ENCODE measurements at regions not wholly inside any gene's neighbourhood (a gene's known extent, or its start where the extent isn't known, plus 50 kb on each side); places are given as distances from the start of the nearest gene placed in this dataset.
"Not testable (repeated sequence)": the region's sequence is repeated elsewhere in the genome, so short reads cannot be mapped to it uniquely, and the experiment has no call there.

DNA sequence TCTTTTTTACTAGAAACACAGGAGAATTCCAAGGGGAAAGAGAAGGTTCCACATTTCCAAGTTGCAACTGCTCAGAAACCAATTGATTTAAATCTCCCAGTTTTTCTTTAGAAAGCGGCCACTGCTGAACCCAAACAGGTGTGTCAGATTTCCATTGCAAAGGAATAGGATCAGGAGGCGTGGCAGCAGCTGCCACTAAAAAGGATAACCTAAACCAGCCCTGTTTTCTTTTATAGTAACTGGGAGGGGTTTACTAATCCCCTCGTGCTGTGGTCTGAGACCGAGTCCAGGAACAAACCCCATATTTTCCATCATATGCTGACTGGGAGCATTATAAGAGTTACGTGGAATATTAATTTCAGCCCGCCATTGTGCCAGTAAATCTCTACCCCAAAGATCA is 1504.0 kb downstream of the UQCRFS1 start:
- DNase-seq; intact Hi-C loops (cut with DNase I): not testable (repeated sequence)

- intact Hi-C loops (cut with DNase I); DNase-seq: not testable (repeated sequence)
These were observed 1505.9 kb downstream of the UQCRFS1 start for GRCh38 chr19:27707026-27707425.

DNA sequence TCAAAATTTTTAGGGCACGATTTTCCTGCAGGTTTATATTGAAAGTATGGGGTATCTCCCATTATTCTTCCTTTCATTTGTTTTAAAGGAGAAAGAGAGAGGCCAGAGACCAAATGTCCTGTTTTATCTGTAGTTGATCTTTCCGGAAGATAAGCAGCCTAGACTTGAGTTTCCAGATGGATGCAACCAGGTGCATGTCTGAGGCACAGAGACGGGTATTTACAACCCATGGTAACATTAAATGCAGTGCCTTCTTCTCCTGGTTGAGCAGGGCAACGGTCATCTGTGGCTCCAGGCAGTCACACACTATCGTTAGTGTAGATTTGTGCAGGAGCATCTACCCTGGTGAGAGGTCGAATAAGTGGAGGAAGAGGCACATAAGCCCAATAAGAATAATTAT is 1507.1 kb downstream of the UQCRFS1 start:
- no peak for DNase-seq
- intact Hi-C loops (cut with DNase I) = no loop called here

DNA sequence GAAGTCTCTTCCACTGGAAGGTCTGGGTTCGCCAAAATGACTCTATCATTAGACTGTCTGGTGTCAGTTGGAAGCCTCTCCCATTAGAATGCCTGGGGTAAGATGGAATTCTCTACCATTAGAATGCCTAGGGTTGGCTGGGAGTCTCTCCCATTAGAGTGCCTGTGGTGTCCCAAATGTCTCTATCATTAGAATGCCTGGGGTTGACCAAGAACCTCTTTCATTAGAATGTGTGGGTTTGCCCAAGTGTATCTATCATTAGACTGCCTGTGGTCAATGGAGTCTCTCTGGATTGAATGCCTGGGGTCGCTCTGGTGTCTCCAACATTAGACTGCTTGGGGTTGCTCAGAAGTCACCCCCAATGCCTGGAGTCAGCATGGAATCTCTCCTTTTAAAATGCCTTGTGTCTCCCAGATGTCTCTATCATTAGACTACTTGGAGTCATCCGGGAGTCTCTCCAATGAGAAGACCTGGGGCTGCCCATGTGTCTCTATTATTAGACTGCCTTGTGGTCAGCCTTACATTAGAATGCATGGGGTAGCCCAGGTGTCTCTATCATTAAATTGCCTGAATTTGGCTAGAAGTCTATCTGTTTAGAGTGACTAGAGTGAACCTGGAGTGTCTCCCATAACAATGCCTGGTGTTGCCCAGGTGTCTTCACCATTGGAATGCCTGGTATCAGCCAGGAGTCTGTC is 1518.4 kb downstream of the UQCRFS1 start:
- intact Hi-C loops (cut with DNase I) = no loop called here

DNA sequence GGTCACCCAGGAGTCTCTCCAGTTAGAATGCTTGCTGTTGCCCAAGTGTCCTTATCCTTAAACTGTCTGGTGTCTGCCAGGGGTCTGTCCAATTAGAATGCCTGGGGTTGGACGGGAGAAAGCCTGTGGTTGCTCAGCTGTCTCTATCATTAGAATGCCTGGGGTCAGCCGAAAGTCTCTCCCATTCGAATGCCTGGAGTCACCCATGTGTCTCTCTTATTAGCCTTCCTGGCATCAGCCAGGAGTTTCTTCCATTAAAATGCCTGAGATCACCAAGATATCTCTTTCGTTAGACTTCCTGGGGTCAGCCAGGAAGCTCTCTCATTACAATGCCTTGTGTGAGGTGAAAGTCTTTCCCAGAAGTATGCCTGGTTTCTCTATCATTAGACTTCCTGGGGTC is 1521.0 kb downstream of the UQCRFS1 start:
- intact Hi-C loops (cut with DNase I) = no loop called here
- no peak for DNase-seq

More for the DNA sequence above, 1518.4 kb downstream of the UQCRFS1 start:
- DNase-seq = no peak

- intact Hi-C loops (cut with DNase I) = no loop called here
These were observed 1523.2 kb downstream of the UQCRFS1 start for GRCh38 chr19:27689734-27690241.

GRCh38 chr19:27684293-27684692 is 1528.7 kb downstream of the UQCRFS1 start:
- DNase-seq = no peak
- intact Hi-C loops (cut with DNase I) = no loop called here

More at GRCh38 chr19:27689734-27690241, 1523.2 kb downstream of the UQCRFS1 start:
- DNase-seq = no peak

- intact Hi-C loops (cut with DNase I) = no loop called here
These were observed 1531.0 kb downstream of the UQCRFS1 start for GRCh38 chr19:27681972-27682371.

DNA sequence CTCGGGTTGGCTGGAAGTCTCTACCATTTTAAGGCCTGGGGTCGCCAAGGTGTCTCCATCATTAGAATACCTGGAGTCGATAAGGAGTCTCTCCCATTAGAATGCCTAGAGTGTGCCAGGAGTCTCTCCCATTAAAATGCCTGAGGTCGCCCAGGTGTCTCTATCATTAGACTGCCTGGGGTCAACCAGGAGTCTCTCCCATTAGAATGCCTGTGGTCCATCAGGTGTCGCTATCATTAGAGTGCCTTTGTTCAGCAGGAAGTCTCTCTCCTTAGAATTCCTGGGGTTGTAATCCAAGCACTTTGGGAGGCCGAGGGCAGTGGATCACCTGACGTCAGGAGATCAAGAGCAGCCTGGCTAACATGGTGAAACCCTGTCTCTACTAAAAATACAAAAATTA is 1533.0 kb downstream of the UQCRFS1 start:
- DNase-seq = no peak
- intact Hi-C loops (cut with DNase I) = no loop called here

More at GRCh38 chr19:27681972-27682371, 1531.0 kb downstream of the UQCRFS1 start:
- no peak for DNase-seq

- DNase-seq = no peak
- intact Hi-C loops (cut with DNase I) = no loop called here
These were observed 1533.6 kb downstream of the UQCRFS1 start for GRCh38 chr19:27679399-27679798.

GRCh38 chr19:27676877-27677276 is 1536.1 kb downstream of the UQCRFS1 start:
- no peak for DNase-seq
- intact Hi-C loops (cut with DNase I) = no loop called here

DNA sequence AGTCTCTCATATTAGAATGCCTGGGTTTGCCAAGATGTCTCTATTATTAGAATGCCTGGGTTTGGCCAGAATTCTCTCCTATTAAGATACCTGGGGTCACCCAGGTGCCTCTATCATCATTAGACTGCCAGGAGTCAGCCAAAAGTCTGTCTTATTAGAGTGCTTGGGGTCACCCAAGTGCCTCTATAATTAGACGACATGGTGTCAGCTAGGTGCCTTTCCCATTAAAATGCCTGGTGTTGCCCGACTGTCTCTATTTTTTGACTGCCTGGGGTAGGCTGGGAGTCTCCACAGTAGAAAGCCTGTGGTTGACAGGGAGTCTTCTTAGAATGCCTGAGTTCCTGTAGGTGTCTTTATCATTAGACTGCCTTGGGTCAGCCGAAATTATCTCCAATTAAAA is 1536.6 kb downstream of the UQCRFS1 start:
- no peak for DNase-seq
- intact Hi-C loops (cut with DNase I) = no loop called here

- DNase-seq = no peak
- intact Hi-C loops (cut with DNase I) = no loop called here
These were observed 1537.2 kb downstream of the UQCRFS1 start for GRCh38 chr19:27675771-27676170.

- no peak for DNase-seq
- intact Hi-C loops (cut with DNase I) = no loop called here
These were observed 1538.2 kb downstream of the UQCRFS1 start for GRCh38 chr19:27674701-27675100.

GRCh38 chr19:27673986-27674385 is 1539.0 kb downstream of the UQCRFS1 start:
- intact Hi-C loops (cut with DNase I) = no loop called here
- DNase-seq = no peak

- DNase-seq = no peak
- intact Hi-C loops (cut with DNase I) = no loop called here
These were observed 1540.5 kb downstream of the UQCRFS1 start for GRCh38 chr19:27672309-27673047.

DNA sequence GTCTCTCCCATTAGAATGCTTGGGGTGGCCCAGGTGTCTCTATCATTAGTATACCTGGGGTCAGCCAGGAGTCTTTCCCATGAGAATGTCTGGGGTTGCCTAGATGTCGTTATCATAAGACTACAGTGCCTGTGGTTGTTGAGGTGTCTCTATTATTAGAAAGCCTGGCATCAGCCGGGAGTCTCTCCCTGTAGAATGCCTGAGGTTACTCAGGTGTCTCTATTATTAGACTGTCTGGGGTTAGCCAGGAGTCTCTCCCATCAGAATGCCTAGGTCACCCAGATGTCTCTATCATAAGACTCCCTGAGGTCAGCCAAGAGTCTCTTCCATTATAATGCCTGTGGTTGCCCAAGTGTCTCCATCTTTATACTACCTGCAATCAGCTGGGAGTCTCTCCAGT is 1541.1 kb downstream of the UQCRFS1 start:
- DNase-seq = no peak
- intact Hi-C loops (cut with DNase I) = no loop called here

GRCh38 chr19:27660428-27660827 is 1552.5 kb downstream of the UQCRFS1 start:
- DNase-seq = no peak
- intact Hi-C loops (cut with DNase I) = no loop called here

DNA sequence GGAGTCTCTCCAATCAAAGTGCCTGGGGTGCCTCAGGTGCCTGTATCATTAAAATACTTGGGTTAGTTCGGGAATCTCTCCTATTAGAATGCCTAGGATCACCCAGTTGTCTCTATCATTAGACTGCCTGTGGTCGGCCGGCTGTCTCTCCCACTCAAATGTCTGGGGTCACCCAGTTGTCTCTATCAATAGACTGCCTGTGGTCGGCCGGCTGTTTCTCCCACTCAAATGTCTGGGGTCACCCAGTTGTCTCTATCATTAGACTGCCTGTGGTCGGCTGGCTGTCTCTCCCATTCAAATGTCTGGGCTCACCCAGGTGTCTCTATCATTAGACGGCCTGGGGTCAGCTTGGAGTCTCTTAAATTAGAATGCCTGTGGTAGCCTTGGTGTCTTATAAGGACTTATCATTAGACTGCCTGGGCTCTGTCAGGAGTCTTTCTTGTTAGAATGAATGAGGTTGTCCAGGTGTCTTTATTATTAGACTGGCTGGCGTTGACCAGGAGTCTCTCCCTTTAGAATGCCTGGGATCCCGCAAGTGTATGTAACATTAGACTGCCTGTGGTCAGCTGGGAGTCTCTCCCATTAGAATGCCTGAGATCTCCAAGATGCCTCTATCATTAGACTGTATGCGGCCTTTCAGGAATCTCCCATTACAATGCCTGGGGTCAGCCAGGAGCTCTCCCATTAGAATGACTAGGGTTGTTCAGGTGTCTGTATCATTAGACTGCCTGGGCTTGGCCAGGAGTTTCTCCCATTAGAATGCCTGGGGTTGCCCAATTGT is 1555.5 kb downstream of the UQCRFS1 start:
- no peak for DNase-seq

DNA sequence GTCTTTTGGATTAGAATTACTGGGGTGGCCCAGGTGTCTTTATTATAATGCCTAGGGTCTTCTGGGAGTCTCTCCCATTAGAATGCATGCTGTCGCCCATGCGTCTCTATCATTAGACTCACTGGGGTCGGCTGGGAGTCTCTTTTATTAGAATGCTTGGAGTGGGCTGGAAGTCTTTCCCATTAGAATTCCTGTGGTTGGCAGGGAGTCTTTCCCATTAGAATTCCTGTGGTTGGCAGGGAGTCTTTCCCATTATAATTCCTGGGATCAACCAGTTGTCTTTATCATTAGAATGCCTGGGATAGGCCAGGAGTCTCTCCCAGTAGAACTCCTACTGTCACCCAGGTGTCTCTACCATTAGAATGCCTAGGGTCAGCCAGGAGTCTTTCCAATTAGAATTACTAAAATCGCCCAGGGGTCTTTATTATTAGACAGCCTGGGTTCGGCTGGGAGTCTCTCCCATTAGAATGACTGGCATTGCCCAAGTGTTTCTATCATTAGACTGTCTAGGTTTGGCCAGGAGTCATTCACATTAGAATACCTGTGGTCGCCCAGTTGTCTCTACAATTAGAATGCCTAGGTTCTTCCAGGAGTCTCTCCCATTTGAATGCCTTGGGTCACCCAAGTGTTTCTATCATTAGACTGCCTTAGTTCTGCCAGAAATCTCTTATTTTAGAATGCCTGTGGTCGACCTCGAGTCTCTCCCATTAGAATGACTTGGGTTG is 1558.5 kb downstream of the UQCRFS1 start:
- intact Hi-C loops (cut with DNase I) = no loop called here
- no peak for DNase-seq

More for the DNA sequence above, 1555.5 kb downstream of the UQCRFS1 start:
- intact Hi-C loops (cut with DNase I) = no loop called here
